ENCODE measurements at regions not wholly inside any gene's neighbourhood (a gene's known extent, or its start where the extent isn't known, plus 50 kb on each side); places are given as distances from the start of the nearest gene placed in this dataset.

DNA sequence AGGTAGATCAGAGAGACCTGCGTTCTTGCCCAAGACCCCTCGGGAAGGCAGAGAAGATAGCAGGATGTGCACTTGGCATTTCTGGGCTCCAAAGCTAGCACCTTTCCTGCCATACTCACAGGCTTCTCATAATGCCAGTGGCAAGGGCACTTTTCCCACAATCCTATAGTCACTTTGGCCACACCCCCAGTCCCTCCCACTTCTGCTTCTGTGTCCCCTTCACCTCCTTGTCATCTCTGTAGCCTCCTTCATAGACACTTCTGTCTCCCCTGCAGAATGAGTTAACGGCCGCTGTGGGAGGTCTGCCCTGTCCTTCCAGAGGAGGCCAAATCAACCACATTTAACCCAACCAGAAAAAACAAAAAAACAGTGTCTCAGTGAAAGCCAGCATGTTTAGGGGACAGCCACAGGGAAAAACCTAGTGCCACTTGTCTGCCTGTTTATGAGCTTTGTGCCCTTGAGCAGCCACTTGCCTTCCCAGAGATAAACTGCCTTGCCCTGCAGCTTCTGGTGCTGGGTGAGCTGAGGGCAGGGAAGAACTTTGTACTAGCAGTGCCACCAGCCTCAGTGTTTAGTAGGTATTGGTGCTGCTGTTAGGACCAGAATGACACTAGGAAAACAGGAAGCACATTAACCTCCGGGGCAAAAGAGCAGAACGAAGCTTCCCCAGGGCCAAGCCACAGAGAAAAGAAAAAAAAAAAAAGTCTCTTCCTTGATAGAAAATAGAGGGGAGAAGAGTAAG lies 193.0 kb upstream of the PWP1 start:
- no peak for ATAC-seq
- no peak for TF ChIP-seq CSDC2 (CRISPR knock-in tag; IDR thresholded peaks at IDR 0.05)
- no peak for TF ChIP-seq ZFP30 (CRISPR knock-in tag; IDR thresholded peaks at IDR 0.05)
- no peak for TF ChIP-seq SNAI2 (CRISPR knock-in tag; IDR thresholded peaks at IDR 0.05)
- TF ChIP-seq, protein P1, sequence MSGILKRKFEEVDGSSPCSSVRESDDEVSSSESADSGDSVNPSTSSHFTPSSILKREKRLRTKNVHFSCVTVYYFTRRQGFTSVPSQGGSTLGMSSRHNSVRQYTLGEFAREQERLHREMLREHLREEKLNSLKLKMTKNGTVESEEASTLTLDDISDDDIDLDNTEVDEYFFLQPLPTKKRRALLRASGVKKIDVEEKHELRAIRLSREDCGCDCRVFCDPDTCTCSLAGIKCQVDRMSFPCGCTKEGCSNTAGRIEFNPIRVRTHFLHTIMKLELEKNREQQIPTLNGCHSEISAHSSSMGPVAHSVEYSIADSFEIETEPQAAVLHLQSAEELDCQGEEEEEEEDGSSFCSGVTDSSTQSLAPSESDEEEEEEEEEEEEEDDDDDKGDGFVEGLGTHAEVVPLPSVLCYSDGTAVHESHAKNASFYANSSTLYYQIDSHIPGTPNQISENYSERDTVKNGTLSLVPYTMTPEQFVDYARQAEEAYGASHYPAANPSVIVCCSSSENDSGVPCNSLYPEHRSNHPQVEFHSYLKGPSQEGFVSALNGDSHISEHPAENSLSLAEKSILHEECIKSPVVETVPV (CRISPR knock-in tag; IDR thresholded peaks at IDR 0.05), result no peak
- no peak for TF ChIP-seq ZNF8 (CRISPR knock-in tag; IDR thresholded peaks at IDR 0.05)
- no peak for TF ChIP-seq RARB (CRISPR knock-in tag; IDR thresholded peaks at IDR 0.05)
- no peak for TF ChIP-seq BACH2 (CRISPR knock-in tag; IDR thresholded peaks at IDR 0.05; ENCODE audit: borderline replicate concordance)
- TF ChIP-seq, protein P2, sequence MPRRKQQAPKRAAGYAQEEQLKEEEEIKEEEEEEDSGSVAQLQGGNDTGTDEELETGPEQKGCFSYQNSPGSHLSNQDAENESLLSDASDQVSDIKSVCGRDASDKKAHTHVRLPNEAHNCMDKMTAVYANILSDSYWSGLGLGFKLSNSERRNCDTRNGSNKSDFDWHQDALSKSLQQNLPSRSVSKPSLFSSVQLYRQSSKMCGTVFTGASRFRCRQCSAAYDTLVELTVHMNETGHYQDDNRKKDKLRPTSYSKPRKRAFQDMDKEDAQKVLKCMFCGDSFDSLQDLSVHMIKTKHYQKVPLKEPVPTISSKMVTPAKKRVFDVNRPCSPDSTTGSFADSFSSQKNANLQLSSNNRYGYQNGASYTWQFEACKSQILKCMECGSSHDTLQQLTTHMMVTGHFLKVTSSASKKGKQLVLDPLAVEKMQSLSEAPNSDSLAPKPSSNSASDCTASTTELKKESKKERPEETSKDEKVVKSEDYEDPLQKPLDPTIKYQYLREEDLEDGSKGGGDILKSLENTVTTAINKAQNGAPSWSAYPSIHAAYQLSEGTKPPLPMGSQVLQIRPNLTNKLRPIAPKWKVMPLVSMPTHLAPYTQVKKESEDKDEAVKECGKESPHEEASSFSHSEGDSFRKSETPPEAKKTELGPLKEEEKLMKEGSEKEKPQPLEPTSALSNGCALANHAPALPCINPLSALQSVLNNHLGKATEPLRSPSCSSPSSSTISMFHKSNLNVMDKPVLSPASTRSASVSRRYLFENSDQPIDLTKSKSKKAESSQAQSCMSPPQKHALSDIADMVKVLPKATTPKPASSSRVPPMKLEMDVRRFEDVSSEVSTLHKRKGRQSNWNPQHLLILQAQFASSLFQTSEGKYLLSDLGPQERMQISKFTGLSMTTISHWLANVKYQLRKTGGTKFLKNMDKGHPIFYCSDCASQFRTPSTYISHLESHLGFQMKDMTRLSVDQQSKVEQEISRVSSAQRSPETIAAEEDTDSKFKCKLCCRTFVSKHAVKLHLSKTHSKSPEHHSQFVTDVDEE (CRISPR knock-in tag; IDR thresholded peaks at IDR 0.05), result no peak
- no peak for TF ChIP-seq ARNTL (CRISPR knock-in tag; IDR thresholded peaks at IDR 0.05; ENCODE audit: borderline replicate concordance, low read depth)
- no peak for TF ChIP-seq ZC3H10 (CRISPR knock-in tag; IDR thresholded peaks at IDR 0.05)

DNA sequence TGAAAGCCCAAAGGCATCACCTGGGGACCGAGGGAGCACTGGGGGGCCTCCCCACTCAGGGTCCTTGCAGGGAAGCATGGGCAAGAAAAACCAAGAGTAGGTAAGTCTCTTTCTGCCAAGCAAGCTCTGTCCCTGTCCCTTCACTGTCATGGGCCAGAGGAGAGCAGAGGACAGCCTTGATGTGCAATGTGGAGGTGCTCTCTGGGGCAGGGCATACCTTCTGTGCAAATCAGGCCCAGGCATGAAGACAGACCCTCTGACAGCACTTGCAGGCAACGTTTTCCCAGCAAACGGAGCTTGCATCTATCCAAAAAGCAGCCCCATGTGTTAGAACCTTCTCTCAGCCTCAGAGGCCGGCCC lies 192.5 kb upstream of the PWP1 start:
- no peak for ATAC-seq
- TF ChIP-seq TCF4 (CRISPR knock-in tag; IDR thresholded peaks at IDR 0.05; ENCODE audit: borderline replicate concordance) (no peak), SNAI2 (CRISPR knock-in tag; IDR thresholded peaks at IDR 0.05) (no peak), ESRRG (CRISPR knock-in tag; IDR thresholded peaks at IDR 0.05) (no peak)
- TF ChIP-seq, protein P3, sequence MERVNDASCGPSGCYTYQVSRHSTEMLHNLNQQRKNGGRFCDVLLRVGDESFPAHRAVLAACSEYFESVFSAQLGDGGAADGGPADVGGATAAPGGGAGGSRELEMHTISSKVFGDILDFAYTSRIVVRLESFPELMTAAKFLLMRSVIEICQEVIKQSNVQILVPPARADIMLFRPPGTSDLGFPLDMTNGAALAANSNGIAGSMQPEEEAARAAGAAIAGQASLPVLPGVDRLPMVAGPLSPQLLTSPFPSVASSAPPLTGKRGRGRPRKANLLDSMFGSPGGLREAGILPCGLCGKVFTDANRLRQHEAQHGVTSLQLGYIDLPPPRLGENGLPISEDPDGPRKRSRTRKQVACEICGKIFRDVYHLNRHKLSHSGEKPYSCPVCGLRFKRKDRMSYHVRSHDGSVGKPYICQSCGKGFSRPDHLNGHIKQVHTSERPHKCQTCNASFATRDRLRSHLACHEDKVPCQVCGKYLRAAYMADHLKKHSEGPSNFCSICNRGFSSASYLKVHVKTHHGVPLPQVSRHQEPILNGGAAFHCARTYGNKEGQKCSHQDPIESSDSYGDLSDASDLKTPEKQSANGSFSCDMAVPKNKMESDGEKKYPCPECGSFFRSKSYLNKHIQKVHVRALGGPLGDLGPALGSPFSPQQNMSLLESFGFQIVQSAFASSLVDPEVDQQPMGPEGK (CRISPR knock-in tag; IDR thresholded peaks at IDR 0.05; ENCODE audit: borderline replicate concordance), result no peak

DNA sequence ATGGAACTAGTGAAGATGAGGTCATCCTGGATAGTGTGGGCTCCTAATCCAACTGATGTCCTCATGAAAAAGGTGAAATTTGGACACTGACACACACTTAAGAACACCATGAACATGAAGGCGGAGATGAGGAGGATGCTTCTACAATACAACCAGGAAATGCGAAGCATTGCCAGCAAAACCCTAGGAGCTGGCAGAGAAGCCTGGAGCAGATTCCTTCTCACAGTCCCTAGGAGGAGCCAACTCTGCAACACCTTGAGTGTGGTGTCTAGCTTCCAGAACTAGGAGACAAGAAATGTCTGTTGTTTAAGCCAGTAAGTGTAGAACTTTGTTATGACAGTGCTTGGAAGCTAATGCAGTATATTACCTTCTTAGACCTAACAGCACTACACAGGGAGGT lies 191.9 kb upstream of the PWP1 start:
- no peak for TF ChIP-seq TCF4 (CRISPR knock-in tag; IDR thresholded peaks at IDR 0.05; ENCODE audit: borderline replicate concordance)
- TF ChIP-seq, protein P3 (CRISPR knock-in tag; IDR thresholded peaks at IDR 0.05; ENCODE audit: borderline replicate concordance), result no peak
- ATAC-seq, result no peak

DNA sequence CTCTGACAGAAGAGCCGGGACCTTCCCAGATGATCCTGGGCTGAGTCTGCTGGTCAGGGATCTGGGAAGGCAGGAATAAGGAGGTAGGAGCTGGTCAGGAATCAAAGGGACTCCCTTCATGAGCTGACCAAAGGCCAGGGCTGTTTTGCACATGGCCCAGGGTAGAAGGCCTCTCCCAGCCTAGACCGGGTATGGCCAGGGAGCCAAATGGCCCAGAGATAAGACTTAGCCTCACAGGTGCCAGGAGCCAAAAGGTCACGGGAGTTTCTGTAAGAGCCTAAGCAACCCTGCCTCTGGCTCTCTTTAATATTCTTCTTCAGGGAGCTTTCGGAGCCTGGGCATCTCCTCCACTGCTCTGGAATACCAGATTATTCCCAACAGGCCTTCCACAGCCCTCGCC lies 191.3 kb upstream of the PWP1 start:
- ATAC-seq, result no peak

More for the DNA sequence above, 191.3 kb upstream of the PWP1 start:
- TF ChIP-seq PPARA (CRISPR knock-in tag; IDR thresholded peaks at IDR 0.05; ENCODE audit: borderline replicate concordance) (no peak), ZC3H10 (CRISPR knock-in tag; IDR thresholded peaks at IDR 0.05) (no peak), ISL1 (CRISPR knock-in tag; IDR thresholded peaks at IDR 0.05) (no peak), ZFP3 (CRISPR knock-in tag; IDR thresholded peaks at IDR 0.05) (no peak), BACH2 (CRISPR knock-in tag; IDR thresholded peaks at IDR 0.05; ENCODE audit: borderline replicate concordance) (no peak), ZFP30 (CRISPR knock-in tag; IDR thresholded peaks at IDR 0.05) (no peak), ARNTL (CRISPR knock-in tag; IDR thresholded peaks at IDR 0.05; ENCODE audit: borderline replicate concordance, low read depth) (no peak), CSDC2 (CRISPR knock-in tag; IDR thresholded peaks at IDR 0.05) (no peak), OSR1 (CRISPR knock-in tag; IDR thresholded peaks at IDR 0.05) (no peak), GLIS3 (CRISPR knock-in tag; IDR thresholded peaks at IDR 0.05) (no peak)
- TF ChIP-seq, protein P3 (CRISPR knock-in tag; IDR thresholded peaks at IDR 0.05; ENCODE audit: borderline replicate concordance), result no peak
- TF ChIP-seq, protein P4, sequence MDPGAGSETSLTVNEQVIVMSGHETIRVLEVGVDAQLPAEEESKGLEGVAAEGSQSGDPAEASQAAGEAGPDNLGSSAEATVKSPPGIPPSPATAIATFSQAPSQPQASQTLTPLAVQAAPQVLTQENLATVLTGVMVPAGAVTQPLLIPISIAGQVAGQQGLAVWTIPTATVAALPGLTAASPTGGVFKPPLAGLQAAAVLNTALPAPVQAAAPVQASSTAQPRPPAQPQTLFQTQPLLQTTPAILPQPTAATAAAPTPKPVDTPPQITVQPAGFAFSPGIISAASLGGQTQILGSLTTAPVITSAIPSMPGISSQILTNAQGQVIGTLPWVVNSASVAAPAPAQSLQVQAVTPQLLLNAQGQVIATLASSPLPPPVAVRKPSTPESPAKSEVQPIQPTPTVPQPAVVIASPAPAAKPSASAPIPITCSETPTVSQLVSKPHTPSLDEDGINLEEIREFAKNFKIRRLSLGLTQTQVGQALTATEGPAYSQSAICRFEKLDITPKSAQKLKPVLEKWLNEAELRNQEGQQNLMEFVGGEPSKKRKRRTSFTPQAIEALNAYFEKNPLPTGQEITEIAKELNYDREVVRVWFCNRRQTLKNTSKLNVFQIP (CRISPR knock-in tag; IDR thresholded peaks at IDR 0.05; ENCODE audit: borderline replicate concordance, low read depth), result no peak
- TF ChIP-seq, protein P1 (CRISPR knock-in tag; IDR thresholded peaks at IDR 0.05), result no peak
- TF ChIP-seq, protein P5, sequence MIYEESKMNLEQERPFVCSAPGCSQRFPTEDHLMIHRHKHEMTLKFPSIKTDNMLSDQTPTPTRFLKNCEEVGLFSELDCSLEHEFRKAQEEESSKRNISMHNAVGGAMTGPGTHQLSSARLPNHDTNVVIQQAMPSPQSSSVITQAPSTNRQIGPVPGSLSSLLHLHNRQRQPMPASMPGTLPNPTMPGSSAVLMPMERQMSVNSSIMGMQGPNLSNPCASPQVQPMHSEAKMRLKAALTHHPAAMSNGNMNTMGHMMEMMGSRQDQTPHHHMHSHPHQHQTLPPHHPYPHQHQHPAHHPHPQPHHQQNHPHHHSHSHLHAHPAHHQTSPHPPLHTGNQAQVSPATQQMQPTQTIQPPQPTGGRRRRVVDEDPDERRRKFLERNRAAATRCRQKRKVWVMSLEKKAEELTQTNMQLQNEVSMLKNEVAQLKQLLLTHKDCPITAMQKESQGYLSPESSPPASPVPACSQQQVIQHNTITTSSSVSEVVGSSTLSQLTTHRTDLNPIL (CRISPR knock-in tag; IDR thresholded peaks at IDR 0.05; ENCODE audit: low read depth), result no peak
